Activated CD4-positive, alpha-beta T cell treated with anti-CD3 and anti-CD28 coated beads, Interleukin-2, amount 10 ng/mL, durations not matched to agents 7 days and 5 days (primary cell): ENCODE measurements at regions not wholly inside any gene's neighbourhood (a gene's known extent, or its start where the extent isn't known, plus 50 kb on each side); places are given as distances from the start of the nearest gene placed in this dataset.

Experiments
- CTCF ChIA-PET: fragments of 350-600 bp; sonication (Branson Sonifier 250); formaldehyde crosslinking; loops from one replicate; lab custom pipeline; 2021; ENCODE audit warnings: antibody characterized with exemption; lab: Charles Lee
- POLR2A ChIA-PET: fragments of 350-600 bp; sonication (Branson Sonifier 250); formaldehyde crosslinking; loops from one replicate; lab custom pipeline; 2021; ENCODE audit warnings: antibody characterized with exemption; lab: Charles Lee
- DNase-seq: peaks from one replicate; pipeline ENCODE4 v3.0.0-alpha.2; 2020
- H3K27ac Mint-ChIP-seq: one replicate; pipeline ENCODE4 v1.8.0; 2021; ENCODE audit warnings: mild to moderate bottlenecking, moderate library complexity, mixed read lengths
- H3K27me3 Mint-ChIP-seq: one replicate; pipeline ENCODE4 v1.8.0; 2021; ENCODE audit warnings: mixed read lengths
- H3K36me3 Mint-ChIP-seq: one replicate; pipeline ENCODE4 v1.8.0; 2021; ENCODE audit warnings: low read depth, mixed read lengths
- H3K4me1 Mint-ChIP-seq: one replicate; pipeline ENCODE4 v1.8.0; 2021; ENCODE audit warnings: mixed read lengths
- H3K4me3 Mint-ChIP-seq: one replicate; pipeline ENCODE4 v1.8.0; 2021; ENCODE audit warnings: mild to moderate bottlenecking, moderate library complexity, mixed read lengths
- H3K9me3 Mint-ChIP-seq: one replicate; pipeline ENCODE4 v1.8.0; 2021; ENCODE audit warnings: mixed read lengths

DNA sequence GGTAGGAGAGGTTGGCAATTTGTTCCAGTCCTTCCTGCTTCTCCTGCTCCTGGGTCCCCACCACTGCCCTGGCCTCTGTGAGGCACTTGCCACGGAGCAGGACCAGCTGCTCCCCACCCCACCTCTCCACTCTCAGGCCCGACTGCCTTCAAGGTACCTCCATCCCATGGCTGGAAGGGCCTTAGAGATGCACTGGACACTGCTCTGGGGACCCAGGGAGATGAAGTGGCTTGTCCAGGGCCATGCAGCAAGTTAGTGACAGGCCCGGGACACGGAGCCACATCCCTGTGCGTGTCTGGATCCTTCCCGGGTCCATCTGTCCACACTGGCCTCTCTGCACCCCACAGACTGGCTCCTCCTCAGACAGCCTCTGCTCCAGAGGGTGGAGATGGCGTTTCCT is 105.3 kb downstream of the CPZ start:
- no peaks in the 10 kb centered on the region for H3K9me3 Mint-ChIP-seq
- no peaks in the 10 kb centered on the region for H3K27me3 Mint-ChIP-seq
- ChIA-PET POLR2A (no interaction called here), CTCF (no interaction called here)
- no peak overlapping the region for H3K27ac Mint-ChIP-seq
- H3K4me3 Mint-ChIP-seq, result no peak overlapping the region
- no peaks in the 10 kb centered on the region for H3K4me1 Mint-ChIP-seq
- DNase-seq, result no peak
- no peaks in the 10 kb centered on the region for H3K36me3 Mint-ChIP-seq

DNA sequence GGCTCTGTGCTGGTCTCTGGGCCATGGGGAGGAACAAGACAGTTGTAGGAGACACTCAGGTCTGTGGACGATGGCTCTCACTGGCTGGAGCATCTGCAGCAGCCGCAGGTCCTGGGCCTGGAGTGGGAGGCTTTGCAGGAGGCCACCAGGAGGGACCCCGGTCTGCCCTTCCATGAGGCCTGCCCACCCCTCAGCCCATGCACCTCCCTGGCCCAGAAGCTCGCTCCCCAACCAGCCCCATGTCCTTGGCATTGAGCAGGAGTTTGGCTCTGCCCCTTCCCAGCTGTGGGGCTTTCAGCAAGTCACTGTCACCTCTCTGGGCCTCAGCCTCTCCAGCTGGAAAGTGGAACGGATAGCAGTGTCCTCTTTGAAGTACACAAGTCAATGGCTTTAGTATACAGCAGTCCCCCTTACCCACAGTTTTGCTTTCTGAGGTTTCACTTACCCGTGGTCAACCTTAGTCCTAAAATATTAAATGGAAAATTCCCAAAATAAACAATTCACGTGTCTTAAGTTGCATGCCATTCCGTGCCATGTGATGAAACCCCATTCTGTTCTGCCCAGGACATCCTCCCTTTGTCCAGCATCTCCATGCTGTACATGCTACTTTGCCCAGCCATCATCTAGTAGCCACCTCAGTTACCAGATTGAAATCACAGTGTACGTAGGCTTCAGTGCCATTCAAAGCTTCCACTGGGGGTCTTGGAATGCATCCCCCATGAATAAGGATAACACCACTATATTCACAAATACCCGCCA is 104.0 kb downstream of the CPZ start:
- ChIA-PET POLR2A (no interaction called here), CTCF (no interaction called here)
- DNase-seq, result no peak
- Mint-ChIP-seq H3K9me3 (no peaks in the 10 kb centered on the region), H3K27ac (no peak overlapping the region), H3K4me1 (no peaks in the 10 kb centered on the region), H3K4me3 (no peak overlapping the region), H3K27me3 (no peaks in the 10 kb centered on the region), H3K36me3 (no peaks in the 10 kb centered on the region)

DNA sequence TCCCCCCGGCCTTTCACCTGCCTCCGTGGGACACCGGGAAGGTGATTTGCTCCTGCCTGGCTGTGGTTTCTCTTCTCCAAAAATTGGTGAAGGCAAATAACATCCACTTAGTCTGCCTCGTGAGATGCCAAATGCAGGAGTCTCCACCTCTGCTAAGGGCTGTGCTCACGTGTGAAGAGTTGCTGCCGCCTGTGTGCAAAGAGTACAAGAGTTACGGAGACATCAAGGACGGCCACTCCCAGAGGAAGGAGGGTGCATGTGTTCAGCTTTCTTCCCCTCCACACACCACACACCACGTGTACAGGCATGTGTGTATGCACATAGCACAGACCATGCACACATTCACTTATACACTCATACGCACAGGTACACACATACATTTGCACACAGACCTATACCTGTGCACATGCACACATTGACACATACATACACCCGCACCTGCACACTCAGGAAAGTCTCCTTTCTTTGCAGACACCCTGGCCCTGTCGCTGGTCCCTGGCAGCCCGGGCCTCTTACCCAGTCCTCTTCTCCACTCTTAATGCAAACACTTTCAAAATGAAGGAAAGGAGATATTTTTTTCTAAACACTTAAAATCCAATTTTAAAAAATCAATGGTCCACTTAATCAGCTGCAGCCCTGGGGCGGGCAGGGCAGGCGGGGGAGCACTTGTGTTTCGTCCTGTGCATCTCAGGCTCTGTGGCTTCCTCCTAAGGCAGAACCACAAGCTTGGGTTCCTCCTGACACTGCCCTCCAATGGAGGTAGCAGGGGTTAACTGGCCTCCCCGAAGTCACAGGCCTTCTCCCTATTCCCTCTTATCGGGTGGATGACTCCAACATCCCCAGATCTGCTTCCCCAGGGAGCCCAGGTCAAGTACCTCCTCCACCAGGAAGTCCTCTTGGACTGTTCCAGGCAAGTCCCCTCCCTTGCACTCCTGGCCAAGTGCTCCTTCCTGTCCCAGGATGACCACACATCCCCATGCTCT is 103.0 kb downstream of the CPZ start:
- Mint-ChIP-seq H3K4me3 (no peak overlapping the region), H3K27ac (no peak overlapping the region), H3K36me3 (no peaks in the 10 kb centered on the region), H3K27me3 (no peaks in the 10 kb centered on the region), H3K9me3 (no peaks in the 10 kb centered on the region), H3K4me1 (no peaks in the 10 kb centered on the region)
- DNase-seq, result no peak
- CTCF ChIA-PET, result no interaction called here
- POLR2A ChIA-PET, result no interaction called here

DNA sequence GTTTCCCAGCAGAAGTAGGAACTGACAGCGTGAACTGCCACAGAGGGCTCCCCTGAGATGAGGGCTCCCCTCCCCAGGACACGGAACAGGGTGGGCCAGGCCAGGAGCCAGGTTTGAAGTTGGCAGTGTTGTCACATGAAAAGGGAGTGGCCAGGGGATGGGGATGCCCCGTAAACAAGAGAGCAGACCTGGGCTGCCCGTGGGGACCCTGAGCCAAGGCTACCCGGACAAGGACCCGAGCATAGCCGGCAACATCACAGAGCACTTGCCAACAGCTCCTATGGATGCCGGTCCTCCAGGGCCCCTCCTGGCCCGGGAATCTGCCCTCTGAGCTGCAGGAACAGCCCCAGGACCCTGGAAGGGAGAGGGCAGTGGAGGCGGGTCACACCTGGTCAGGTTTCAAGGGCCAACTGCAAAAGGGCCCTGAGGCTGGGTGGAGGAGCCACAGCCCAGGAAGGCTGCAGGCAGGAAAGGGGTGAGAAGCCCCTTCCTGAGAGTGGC is 102.1 kb downstream of the CPZ start:
- no peaks in the 10 kb centered on the region for H3K36me3 Mint-ChIP-seq
- no peak overlapping the region for H3K27ac Mint-ChIP-seq
- H3K9me3 Mint-ChIP-seq, result no peaks in the 10 kb centered on the region
- no peak overlapping the region for H3K4me3 Mint-ChIP-seq
- no peaks in the 10 kb centered on the region for H3K4me1 Mint-ChIP-seq
- ChIA-PET CTCF (no interaction called here), POLR2A (no interaction called here)
- DNase-seq, result no peak
- no peaks in the 10 kb centered on the region for H3K27me3 Mint-ChIP-seq

DNA sequence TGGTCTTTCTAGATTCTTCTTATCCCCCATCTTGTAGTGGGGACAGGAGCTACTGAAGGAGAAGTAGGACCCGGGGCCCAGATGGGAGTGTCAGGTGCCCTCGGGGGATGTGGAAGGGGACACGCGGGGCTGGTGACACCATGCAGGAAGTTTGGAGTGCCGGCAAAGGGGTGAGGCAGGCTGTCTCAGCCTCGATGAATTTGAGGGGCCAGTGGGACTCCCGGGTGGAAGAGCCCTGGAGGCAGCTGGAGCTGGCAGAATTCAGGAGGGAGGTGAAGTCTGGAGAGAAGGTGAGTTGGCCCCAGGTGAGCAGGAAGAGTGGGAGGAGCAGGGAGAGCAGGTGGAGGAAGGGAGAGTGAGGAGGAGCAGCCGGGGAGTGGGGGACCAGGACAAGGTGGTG is 101.7 kb downstream of the CPZ start:
- no peak for DNase-seq
- no peaks in the 10 kb centered on the region for H3K27me3 Mint-ChIP-seq
- ChIA-PET POLR2A (no interaction called here), CTCF (no interaction called here)
- H3K36me3 Mint-ChIP-seq, result no peaks in the 10 kb centered on the region
- no peak overlapping the region for H3K27ac Mint-ChIP-seq
- H3K4me1 Mint-ChIP-seq, result no peaks in the 10 kb centered on the region
- no peak overlapping the region for H3K4me3 Mint-ChIP-seq
- H3K9me3 Mint-ChIP-seq, result no peaks in the 10 kb centered on the region

DNA sequence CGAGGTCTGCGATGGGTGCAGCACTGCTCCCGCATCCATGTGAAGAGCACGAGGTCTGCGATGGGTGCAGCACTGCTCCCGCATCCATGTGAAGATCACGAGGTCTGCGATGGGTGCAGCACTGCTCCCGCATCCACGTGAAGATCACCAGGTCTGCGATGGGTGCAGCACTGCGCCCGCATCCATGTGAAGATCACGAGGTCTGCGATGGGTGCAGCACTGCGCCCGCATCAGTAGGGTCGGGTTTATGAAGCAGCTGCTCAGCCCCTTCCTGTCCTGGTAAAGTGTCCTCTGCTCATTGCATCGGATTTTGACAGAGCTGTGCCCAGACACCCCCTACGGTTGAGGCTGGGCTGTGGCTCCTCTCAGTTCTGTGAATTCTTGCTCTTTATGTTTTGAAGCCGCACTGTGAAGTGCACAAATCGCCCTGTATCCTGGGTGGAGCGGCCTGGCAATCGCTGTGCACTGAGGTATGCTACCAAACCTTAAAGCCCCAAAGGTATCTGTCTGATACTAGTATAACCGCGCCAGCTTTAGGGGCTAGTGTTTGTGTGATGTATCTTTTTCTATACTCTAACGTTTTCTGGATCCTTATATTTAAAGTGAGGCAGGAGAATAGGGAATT is 98.7 kb downstream of the CPZ start:
- H3K27ac Mint-ChIP-seq, result no peak overlapping the region
- H3K4me1 Mint-ChIP-seq, result no peaks in the 10 kb centered on the region
- H3K9me3 Mint-ChIP-seq, result peaks cover 4% of the 10 kb centered on the region
- ChIA-PET CTCF (no interaction called here), POLR2A (no interaction called here)
- H3K36me3 Mint-ChIP-seq, result no peaks in the 10 kb centered on the region
- no peak overlapping the region for H3K4me3 Mint-ChIP-seq
- H3K27me3 Mint-ChIP-seq, result no peaks in the 10 kb centered on the region
- DNase-seq, result no peak

DNA sequence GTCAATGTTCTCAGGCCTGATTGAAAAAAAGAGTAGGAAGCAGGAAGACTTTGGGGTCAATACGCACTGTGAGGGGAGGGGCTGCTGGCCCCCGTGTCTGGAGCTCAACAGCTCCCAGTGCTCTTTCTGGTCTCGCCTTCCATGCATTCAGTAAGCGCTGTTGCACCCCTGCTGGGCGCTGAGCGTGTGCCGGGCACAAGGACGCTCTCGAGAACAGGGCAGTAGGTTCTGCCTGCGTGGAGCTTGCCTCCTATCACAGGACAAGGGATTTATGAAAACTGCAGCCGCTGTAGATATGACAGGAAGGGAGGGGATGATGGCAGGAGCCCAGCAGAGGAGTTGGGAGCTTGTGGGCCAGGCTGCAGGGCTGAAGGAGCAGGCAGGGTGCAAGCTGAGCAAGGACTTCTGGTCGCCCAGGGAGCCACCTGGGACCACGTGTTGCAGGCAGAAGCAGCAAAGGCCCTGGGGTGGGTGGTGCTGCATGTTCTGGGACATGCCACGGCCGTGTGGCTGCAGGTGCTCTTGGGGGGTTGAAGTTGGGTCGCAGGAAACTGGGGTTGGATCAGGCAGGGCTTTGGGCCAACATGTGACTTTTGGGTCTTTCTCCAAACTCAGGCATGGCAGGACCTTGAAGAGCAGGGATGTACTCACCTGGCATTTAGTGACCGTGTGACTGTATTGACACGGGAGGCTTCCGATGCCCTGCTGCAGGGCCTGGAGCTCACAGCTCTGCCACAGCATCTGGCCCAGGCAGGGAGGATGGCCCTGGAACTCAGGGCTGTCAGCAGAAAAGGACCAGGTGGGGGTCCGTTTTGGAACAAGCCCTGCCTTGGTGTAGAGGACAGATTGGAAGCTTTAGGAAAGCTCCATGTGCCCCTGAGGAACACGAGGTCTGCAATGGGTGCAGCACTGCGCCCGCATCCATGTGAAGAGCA is 97.9 kb downstream of the CPZ start:
- POLR2A ChIA-PET, result no interaction called here
- Mint-ChIP-seq H3K9me3 (peaks cover 4% of the 10 kb centered on the region), H3K36me3 (no peaks in the 10 kb centered on the region), H3K4me1 (no peaks in the 10 kb centered on the region), H3K4me3 (no peak overlapping the region), H3K27ac (no peak overlapping the region), H3K27me3 (no peaks in the 10 kb centered on the region)
- CTCF ChIA-PET, result no interaction called here
- DNase-seq, result no peak

DNA sequence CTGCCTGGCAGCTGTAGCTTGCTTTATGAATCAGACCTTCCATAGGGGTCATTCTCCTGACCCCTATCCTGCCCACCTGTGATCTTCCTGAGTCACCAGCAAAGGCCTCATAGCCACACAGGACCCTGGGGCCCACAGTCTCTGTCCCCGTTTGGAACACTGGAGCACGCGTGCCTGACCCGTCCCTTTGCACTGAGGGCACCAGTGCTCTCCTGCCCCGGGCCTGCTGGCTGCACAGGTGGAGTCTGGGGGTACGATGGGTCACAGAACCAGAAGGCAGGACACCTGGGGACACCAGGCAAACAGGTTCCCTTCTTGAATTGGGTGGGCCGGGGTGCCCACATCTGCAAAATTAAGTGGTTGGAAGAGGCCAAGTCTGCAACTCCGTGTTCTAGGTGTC is 97.2 kb downstream of the CPZ start:
- Mint-ChIP-seq H3K4me1 (no peaks in the 10 kb centered on the region), H3K4me3 (no peak overlapping the region), H3K36me3 (no peaks in the 10 kb centered on the region), H3K27me3 (no peaks in the 10 kb centered on the region), H3K9me3 (peaks cover 4% of the 10 kb centered on the region), H3K27ac (no peak overlapping the region)
- ChIA-PET POLR2A (no interaction called here), CTCF (no interaction called here)
- DNase-seq, result no peak

DNA sequence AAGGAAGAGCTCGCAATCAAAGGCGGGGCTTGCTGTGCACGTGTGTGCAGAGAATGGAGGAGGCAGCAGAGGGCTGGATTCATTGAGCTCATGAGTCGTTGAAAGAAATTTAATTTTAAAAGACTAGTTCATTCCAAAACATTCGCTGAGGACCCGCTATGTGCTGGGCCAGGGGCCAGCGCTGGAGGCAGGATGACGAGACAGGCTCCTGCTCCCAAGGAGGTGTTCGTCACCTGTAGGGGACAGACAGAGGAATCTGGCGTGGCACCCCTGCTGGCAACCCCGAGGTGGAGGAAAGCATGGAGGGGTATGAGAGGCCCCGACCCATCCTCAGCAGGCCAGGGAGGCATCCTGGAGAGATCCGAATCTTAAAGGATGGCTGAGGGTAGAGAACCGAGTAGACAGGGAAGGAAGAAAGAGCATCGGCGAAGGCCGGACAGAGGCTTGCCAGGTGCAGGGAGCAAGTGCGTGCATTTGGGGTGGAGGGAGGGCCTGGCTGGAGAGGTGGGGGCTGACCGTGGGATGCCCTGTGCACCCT is 96.4 kb downstream of the CPZ start:
- ChIA-PET CTCF (interaction anchor here (0.6 kb wide), 1 partner anchor 794 kb away, joined by 3 read pairs; no protein-coding TSS in a partner anchor), POLR2A (no interaction called here)
- H3K27me3 Mint-ChIP-seq, result no peaks in the 10 kb centered on the region
- DNase-seq, result no peak
- H3K27ac Mint-ChIP-seq, result no peak overlapping the region
- H3K36me3 Mint-ChIP-seq, result no peaks in the 10 kb centered on the region
- no peak overlapping the region for H3K4me3 Mint-ChIP-seq
- H3K4me1 Mint-ChIP-seq, result no peaks in the 10 kb centered on the region
- peaks cover 4% of the 10 kb centered on the region for H3K9me3 Mint-ChIP-seq

DNA sequence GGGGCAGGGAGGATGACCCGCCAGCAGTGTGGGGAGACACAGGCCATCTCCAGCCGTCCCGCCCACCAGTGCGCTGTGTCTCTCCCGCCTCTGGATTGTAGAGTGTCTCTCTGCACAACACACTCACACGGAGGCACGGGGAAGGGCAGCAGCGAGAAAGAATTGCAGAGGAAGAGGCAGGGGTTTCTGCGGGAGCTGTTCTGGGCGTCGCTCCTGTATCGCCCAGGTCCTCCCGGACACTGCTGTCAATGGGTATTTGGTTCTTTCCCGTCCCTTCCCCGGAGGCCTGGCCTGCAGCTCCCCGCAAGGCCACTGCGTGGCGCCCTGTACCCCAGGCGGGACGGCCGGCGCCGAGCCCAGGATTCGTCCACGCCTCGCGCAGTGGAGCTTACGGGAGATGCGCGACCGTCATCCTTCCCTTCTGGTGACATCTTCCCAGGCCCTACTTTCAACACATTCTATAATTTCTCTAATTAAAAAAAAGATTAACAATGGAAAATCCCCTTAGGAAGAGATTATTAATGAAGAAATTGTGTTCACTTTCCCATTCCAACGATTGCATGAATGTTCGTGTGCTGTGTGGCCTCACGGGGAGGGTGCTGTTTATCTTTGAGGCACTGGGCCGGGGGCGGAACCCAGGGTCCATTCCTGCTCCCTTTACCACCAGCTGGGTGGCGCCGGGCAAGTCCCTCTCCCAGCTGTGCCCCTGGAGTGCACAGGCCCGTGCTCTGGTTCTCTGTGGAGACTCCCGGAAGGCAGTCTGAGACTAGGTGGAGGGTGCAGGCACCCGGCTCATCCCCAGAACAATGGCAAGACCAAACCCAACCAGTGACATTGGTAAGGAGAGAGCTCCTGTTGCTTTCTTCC is 95.7 kb downstream of the CPZ start:
- ChIA-PET CTCF (interaction anchor here (0.6 kb wide), 1 partner anchor 793 kb away, joined by 3 read pairs; no protein-coding TSS in a partner anchor), POLR2A (no interaction called here)
- no peak for DNase-seq
- H3K36me3 Mint-ChIP-seq, result no peaks in the 10 kb centered on the region
- no peaks in the 10 kb centered on the region for H3K27me3 Mint-ChIP-seq
- H3K4me1 Mint-ChIP-seq, result no peaks in the 10 kb centered on the region
- H3K9me3 Mint-ChIP-seq, result peaks cover 4% of the 10 kb centered on the region
- no peak overlapping the region for H3K27ac Mint-ChIP-seq
- H3K4me3 Mint-ChIP-seq, result no peak overlapping the region

DNA sequence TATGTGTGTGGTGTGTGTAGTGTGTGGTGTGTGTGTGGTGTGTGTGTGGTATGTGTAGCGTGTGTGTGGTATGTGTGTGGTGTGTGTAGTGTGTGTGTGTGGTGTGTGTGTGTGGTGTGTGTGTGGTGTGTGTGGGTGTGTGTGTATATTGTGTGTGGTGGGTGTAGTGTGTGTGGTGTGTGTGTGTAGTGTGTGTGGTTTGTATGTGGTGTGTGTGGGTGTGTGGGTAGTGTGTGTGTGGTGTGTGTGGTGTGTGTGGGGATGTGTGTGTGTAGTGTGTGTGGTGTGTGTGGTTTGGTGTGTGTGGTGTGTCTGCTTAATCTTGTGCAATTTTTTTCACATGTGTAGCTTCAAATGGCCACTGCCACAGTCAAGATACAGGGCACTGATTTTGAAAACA is 94.5 kb downstream of the CPZ start:
- Mint-ChIP-seq H3K27me3 (no peaks in the 10 kb centered on the region), H3K27ac (no peak overlapping the region), H3K9me3 (peaks cover 4% of the 10 kb centered on the region), H3K4me1 (no peaks in the 10 kb centered on the region), H3K4me3 (no peak overlapping the region), H3K36me3 (no peaks in the 10 kb centered on the region)
- POLR2A ChIA-PET, result no interaction called here
- no peak for DNase-seq
- CTCF ChIA-PET, result no interaction called here
